ENCODE measurements at regions not wholly inside any gene's neighbourhood (a gene's known extent, or its start where the extent isn't known, plus 50 kb on each side); places are given as distances from the start of the nearest gene placed in this dataset.

GRCh38 chr16:27689711-27690110 lies 139.8 kb downstream of the KATNIP start:
- no peak for TF ChIP-seq CTCF (IDR thresholded peaks at IDR 0.05)
- H3K4me3 ChIP-seq = no peak overlapping the region
- no peaks in the 10 kb centered on the region for H3K9me3 ChIP-seq
- intact Hi-C loops (cut with DNase I, micrococcal nuclease) = no loop called here
- DNase-seq = no peak
- peak; percentile 14 for ATAC-seq
- no peaks in the 10 kb centered on the region for H3K4me1 ChIP-seq (ENCODE audit: low read depth)
- H3K36me3 ChIP-seq (ENCODE audit: low read depth) = no peaks in the 10 kb centered on the region

GRCh38 chr16:27690608-27691007 lies 140.7 kb downstream of the KATNIP start:
- Histone ChIP-seq H3K4me3 (no peak overlapping the region), H3K36me3 (ENCODE audit: low read depth) (no peaks in the 10 kb centered on the region), H3K9me3 (no peaks in the 10 kb centered on the region), H3K4me1 (ENCODE audit: low read depth) (no peaks in the 10 kb centered on the region)
- DNase-seq (peak in 2 of 3 donors; percentile 40 to 61), ATAC-seq (peak; percentile 81)
- intact Hi-C loops (cut with DNase I, micrococcal nuclease) = no loop called here
- peak; percentile 43 for TF ChIP-seq CTCF (IDR thresholded peaks at IDR 0.05)

DNA sequence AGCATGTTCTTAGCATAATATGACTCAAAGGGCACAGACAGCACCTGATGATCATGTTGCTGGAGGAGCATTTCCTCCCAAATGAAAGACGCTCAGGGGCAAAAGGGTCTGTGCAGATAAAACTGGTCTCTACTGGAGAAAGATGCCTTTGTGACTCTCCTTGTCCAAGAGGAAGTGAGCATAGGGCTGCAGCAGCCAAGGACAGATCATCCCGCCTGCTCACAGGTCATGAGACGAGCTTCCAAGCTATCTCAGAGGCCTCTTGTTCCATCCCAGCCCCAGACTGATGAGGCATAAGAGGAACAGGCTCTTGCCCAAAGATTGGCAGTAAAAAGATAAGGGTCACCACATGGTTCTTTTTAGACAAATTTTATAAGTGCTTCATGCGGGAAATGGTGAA lies 141.8 kb downstream of the KATNIP start:
- DNase-seq (no peak), ATAC-seq (no peak)
- intact Hi-C loops (cut with DNase I, micrococcal nuclease) = no loop called here
- Histone ChIP-seq H3K36me3 (ENCODE audit: low read depth) (no peaks in the 10 kb centered on the region), H3K4me1 (ENCODE audit: low read depth) (no peaks in the 10 kb centered on the region), H3K9me3 (no peaks in the 10 kb centered on the region), H3K4me3 (no peak overlapping the region)
- TF ChIP-seq CTCF (IDR thresholded peaks at IDR 0.05) = no peak

DNA sequence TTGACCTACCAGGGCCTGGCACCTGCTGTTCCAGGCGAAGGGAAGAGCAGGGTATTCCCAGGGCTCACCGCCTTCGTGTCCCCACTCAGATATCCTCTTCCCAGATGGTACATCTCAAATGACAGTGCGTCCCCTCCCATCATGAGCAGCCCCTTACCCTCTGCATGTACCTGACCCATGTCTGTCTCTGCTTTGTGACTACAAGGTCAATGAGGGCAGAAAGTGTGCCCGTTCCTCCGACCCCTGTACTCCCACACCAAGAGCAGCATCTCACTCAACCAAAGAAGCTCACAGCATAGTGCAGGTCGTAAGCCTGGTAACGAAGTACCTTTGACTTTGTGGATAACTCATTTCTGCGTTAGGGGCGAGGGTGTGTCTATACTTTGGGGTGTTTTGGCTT lies 142.6 kb downstream of the KATNIP start:
- no peak for ATAC-seq
- no peak for DNase-seq
- Histone ChIP-seq H3K4me3 (no peak overlapping the region), H3K36me3 (ENCODE audit: low read depth) (no peaks in the 10 kb centered on the region), H3K9me3 (no peaks in the 10 kb centered on the region), H3K4me1 (ENCODE audit: low read depth) (no peaks in the 10 kb centered on the region)
- no peak for TF ChIP-seq CTCF (IDR thresholded peaks at IDR 0.05)
- intact Hi-C loops (cut with DNase I, micrococcal nuclease) = no loop called here

DNA sequence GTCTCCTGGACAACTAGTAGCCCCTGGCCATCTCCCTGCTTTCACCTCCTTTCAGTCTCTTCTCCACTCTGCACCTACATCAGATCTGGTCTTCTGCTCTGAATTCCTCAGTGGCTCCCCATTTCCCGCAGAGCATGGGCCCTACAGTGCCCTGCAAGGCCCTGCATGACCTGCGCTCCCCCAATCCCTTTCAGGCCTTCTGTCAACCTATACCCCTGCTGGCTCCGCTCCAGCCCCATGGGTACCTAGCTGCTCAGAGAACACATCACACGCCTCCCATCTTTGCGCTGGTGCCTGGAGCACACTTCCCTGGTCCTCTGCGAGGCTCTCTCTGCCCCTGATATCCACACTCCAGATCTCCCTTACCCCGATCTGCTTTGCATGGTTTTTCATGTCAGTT lies 145.2 kb downstream of the KATNIP start:
- Histone ChIP-seq H3K4me1 (ENCODE audit: low read depth) (no peaks in the 10 kb centered on the region), H3K4me3 (no peak overlapping the region), H3K36me3 (ENCODE audit: low read depth) (no peaks in the 10 kb centered on the region), H3K9me3 (no peaks in the 10 kb centered on the region)
- no peak for ATAC-seq
- intact Hi-C loops (cut with DNase I, micrococcal nuclease) = no loop called here
- DNase-seq = no peak
- no peak for TF ChIP-seq CTCF (IDR thresholded peaks at IDR 0.05)

- Histone ChIP-seq H3K4me1 (ENCODE audit: low read depth) (no peaks in the 10 kb centered on the region), H3K4me3 (no peak overlapping the region), H3K9me3 (no peaks in the 10 kb centered on the region), H3K36me3 (ENCODE audit: low read depth) (no peaks in the 10 kb centered on the region)
- intact Hi-C loops (cut with DNase I, micrococcal nuclease) = no loop called here
- no peak for TF ChIP-seq CTCF (IDR thresholded peaks at IDR 0.05)
- DNase-seq (peak in 1 of 3 donors; percentile 38), ATAC-seq (peak; percentile 43)
These were observed 148.3 kb downstream of the KATNIP start for GRCh38 chr16:27698266-27698665.
